Stomach (tissue), 4 donors: ENCODE measurements at regions not wholly inside any gene's neighbourhood (a gene's known extent, or its start where the extent isn't known, plus 50 kb on each side); places are given as distances from the start of the nearest gene placed in this dataset.

Source experiments
- CTCF ChIP-seq, 7 experiments: fragments of 450-650 bp in 4 of 7; fragments of 200-600 bp in 3 of 7; sonication (generic) in 3 of 7; IDR thresholded peaks; one replicate each; pipeline ENCODE4 v1.5.1; 2016 to 2019; ENCODE audit warnings: antibody characterized with exemption in 7 of 7, control low read depth in 2 of 7, mild to moderate bottlenecking in 1 of 7
- POLR2A ChIP-seq, 4 donors: fragments of 450-650 bp; IDR thresholded peaks; one replicate each; pipeline ENCODE4 v1.6.1; 2016; ENCODE audit warnings: antibody characterized with exemption in 4 of 4, control low read depth in 2 of 4, mild to moderate bottlenecking in 1 of 4, moderate library complexity in 1 of 4

- TF ChIP-seq CTCF (IDR thresholded peaks at IDR 0.05) (no peak), POLR2A (IDR thresholded peaks at IDR 0.05) (no peak)
These were observed 1305.3 kb upstream of the LRRTM3 start for GRCh38 chr10:65620404-65621048.
